HL-60 (cell line): ENCODE measurements at regions not wholly inside any gene's neighbourhood (a gene's known extent, or its start where the extent isn't known, plus 50 kb on each side); places are given as distances from the start of the nearest gene placed in this dataset.
"Not testable (repeated sequence)": the region's sequence is repeated elsewhere in the genome, so short reads cannot be mapped to it uniquely, and the experiment has no call there.

Experiments
- DNase-seq, 2 experiments: peaks; one replicate each; pipeline ENCODE4 v3.0.0-alpha.2; 2010 to 2020; ENCODE audit warnings: low read depth in 1 of 2, low spot score in 1 of 2
- H3K27ac ChIP-seq: fragments of 250-450 bp; sonication (Bioruptor Pico); replicated peaks from 2 replicates; pipeline ENCODE4 v1.5.1; 2020; ENCODE audit warnings: mild to moderate bottlenecking, moderate library complexity
- H3K27me3 ChIP-seq: fragments of 250-450 bp; sonication (Bioruptor Pico); 2 replicates; pipeline ENCODE4 v1.5.1; 2021; ENCODE audit warnings: mild to moderate bottlenecking, moderate library complexity; ENCODE audit not compliant: insufficient read depth, poor library complexity, severe bottlenecking
- H3K4me3 ChIP-seq: replicated peaks from 2 replicates; pipeline ENCODE4 v1.5.1; 2011; ENCODE audit warnings: mild to moderate bottlenecking, control low read depth, low read length; ENCODE audit not compliant: insufficient read depth
- GABPA ChIP-seq: IDR thresholded peaks from 2 replicates; pipeline ENCODE4 v1.6.1; 2012; ENCODE audit warnings: low read depth
- POLR2AphosphoS5 ChIP-seq: IDR thresholded peaks from 2 replicates; pipeline ENCODE4 v1.6.1; 2012; ENCODE audit warnings: low read depth
- SPI1 ChIP-seq: IDR thresholded peaks from 2 replicates; pipeline ENCODE4 v1.6.1; 2012; ENCODE audit warnings: low read depth, mild to moderate bottlenecking, borderline replicate concordance
- TF ChIP-seq, protein P1 (sequence below): IDR thresholded peaks from one replicate; pipeline ENCODE4 v1.5.1; 2011; ENCODE audit warnings: low read length, control low read depth, inconsistent platforms; ENCODE audit not compliant: insufficient read depth
- TF ChIP-seq, protein P2 (sequence below): IDR thresholded peaks from 2 replicates; pipeline ENCODE4 v1.6.1; 2012; ENCODE audit warnings: low read depth; ENCODE audit not compliant: insufficient replicate concordance

- TF ChIP-seq, protein P1, sequence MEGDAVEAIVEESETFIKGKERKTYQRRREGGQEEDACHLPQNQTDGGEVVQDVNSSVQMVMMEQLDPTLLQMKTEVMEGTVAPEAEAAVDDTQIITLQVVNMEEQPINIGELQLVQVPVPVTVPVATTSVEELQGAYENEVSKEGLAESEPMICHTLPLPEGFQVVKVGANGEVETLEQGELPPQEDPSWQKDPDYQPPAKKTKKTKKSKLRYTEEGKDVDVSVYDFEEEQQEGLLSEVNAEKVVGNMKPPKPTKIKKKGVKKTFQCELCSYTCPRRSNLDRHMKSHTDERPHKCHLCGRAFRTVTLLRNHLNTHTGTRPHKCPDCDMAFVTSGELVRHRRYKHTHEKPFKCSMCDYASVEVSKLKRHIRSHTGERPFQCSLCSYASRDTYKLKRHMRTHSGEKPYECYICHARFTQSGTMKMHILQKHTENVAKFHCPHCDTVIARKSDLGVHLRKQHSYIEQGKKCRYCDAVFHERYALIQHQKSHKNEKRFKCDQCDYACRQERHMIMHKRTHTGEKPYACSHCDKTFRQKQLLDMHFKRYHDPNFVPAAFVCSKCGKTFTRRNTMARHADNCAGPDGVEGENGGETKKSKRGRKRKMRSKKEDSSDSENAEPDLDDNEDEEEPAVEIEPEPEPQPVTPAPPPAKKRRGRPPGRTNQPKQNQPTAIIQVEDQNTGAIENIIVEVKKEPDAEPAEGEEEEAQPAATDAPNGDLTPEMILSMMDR = no peak
- no peak for TF ChIP-seq GABPA
- TF ChIP-seq, protein P2, sequence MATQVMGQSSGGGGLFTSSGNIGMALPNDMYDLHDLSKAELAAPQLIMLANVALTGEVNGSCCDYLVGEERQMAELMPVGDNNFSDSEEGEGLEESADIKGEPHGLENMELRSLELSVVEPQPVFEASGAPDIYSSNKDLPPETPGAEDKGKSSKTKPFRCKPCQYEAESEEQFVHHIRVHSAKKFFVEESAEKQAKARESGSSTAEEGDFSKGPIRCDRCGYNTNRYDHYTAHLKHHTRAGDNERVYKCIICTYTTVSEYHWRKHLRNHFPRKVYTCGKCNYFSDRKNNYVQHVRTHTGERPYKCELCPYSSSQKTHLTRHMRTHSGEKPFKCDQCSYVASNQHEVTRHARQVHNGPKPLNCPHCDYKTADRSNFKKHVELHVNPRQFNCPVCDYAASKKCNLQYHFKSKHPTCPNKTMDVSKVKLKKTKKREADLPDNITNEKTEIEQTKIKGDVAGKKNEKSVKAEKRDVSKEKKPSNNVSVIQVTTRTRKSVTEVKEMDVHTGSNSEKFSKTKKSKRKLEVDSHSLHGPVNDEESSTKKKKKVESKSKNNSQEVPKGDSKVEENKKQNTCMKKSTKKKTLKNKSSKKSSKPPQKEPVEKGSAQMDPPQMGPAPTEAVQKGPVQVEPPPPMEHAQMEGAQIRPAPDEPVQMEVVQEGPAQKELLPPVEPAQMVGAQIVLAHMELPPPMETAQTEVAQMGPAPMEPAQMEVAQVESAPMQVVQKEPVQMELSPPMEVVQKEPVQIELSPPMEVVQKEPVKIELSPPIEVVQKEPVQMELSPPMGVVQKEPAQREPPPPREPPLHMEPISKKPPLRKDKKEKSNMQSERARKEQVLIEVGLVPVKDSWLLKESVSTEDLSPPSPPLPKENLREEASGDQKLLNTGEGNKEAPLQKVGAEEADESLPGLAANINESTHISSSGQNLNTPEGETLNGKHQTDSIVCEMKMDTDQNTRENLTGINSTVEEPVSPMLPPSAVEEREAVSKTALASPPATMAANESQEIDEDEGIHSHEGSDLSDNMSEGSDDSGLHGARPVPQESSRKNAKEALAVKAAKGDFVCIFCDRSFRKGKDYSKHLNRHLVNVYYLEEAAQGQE = no peak
- no peak for DNase-seq
These were observed 403.2 kb upstream of the KLHL29 start for GRCh38 chr2:22981785-22982184.

DNA sequence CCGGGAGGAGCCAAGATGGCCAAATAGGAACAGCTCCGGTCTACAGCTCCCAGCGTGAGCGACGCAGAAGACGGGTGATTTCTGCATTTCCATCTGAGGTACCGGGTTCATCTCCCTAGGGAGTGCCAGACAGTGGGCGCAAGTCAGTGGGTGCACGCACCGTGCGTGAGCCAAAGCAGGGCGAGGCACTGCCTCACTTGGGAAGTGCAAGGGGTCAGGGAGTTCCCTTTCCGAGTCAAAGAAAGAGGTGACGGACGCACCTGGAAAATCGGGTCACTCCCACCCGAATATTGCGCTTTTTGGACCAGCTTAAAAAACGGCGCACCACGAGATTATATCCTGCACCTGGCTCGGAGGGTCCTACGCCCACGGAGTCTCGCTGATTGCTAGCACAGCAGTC, 400.8 kb upstream of the KLHL29 start:
- not testable (repeated sequence) for DNase-seq, H3K27me3 ChIP-seq, H3K4me3 ChIP-seq, H3K27ac ChIP-seq

More at GRCh38 chr2:22981785-22982184, 403.2 kb upstream of the KLHL29 start:
- H3K4me3 ChIP-seq = no peak overlapping the region
- H3K27me3 ChIP-seq = no peaks in the 10 kb centered on the region
- no peak overlapping the region for H3K27ac ChIP-seq

DNA sequence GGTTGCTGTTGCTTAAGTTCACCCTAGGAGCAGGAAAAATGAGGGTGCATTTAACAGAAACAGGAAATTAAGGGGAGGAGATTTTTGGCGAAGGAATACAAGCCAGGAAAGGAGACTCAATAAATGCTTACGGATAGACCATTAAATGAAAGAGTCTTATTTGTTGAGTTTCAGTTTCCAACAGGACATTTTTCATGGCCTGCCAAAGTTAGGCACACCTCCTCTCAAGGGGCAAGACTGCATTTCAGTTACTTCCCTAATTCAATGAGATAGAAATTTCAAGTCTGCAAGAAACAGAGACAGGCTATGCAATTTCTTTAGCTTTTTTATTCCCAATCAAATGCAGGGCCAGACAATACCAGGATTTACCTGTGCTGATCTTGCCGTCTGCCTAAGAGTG, 394.7 kb upstream of the KLHL29 start:
- H3K27ac ChIP-seq = no peak overlapping the region
- DNase-seq = no peak
- no peak for TF ChIP-seq POLR2AphosphoS5
- no peak for TF ChIP-seq GABPA
- TF ChIP-seq, protein P1 = no peak
- TF ChIP-seq, protein P2 = no peak
- TF ChIP-seq SPI1 = no peak
- H3K27me3 ChIP-seq = no peaks in the 10 kb centered on the region
- no peak overlapping the region for H3K4me3 ChIP-seq

DNA sequence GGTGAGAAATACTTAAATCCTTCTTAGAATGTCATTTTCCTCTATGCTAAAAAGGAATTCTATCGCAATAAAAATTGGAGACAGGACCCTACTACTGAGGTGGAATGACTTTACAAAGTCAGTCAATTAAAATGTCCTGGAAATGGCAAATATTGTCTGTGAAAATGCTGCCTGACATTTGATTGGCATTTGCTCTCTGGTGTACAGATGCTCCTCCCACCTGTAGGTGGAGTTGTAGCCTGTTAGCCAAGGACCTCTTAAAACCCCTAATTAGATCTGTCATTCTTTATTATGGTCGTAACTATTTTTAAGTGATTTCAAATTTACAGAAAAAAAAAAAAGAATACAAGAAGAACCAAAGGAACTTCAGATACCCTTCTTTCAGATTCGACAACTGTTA, 393.1 kb upstream of the KLHL29 start:
- Histone ChIP-seq H3K27ac (no peak overlapping the region), H3K4me3 (no peak overlapping the region), H3K27me3 (no peaks in the 10 kb centered on the region)
- DNase-seq = no peak
- TF ChIP-seq GABPA (no peak), SPI1 (no peak), POLR2AphosphoS5 (no peak)
- TF ChIP-seq, protein P1 = no peak
- TF ChIP-seq, protein P2 = no peak
